Activated T-helper 1 cell treated with anti-CD3 and anti-CD28 coated beads, Interleukin-2, amount 50 U/mL, for 16 hours (primary cell): ENCODE measurements at regions not wholly inside any gene's neighbourhood (a gene's known extent, or its start where the extent isn't known, plus 50 kb on each side); places are given as distances from the start of the nearest gene placed in this dataset.

Source experiments
- DNase-seq, 2 donors: peaks; one replicate each; pipeline ENCODE4 v3.0.0-alpha.2; 2020; ENCODE audit warnings: low read depth in 1 of 2, low spot score in 1 of 2

DNA sequence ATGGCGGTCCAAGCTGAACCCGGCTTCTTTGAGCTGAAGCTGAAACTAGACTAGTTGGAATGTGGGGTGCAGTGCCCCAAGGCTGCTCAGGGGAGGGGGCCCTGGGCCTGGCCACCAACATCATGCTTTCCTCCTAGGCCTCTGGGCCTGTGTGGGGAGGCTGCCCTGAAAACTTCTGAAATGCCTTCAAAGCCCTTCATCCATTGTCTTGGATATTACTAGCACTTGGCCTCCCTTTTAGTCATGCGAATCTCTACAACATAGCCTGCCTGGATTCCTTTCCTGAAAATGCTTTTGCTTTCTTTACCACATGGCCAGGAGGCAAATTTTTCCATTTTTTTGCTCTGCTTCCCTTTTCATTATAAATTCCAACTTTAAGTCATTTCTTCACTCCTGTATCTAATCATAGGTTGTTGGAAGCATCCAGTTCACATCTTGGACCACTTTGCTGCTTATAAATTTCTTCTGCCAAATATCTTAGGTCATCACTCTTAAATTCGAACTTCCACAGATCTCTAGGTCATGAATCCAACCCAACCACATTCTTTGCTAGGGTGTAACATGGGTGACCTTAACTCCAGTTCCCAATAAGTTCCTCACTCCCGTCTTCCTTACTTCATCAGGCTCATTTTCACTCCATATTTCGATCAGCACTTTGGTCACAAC, 103.4 kb downstream of the DDIT4L start:
- no peak for DNase-seq

DNA sequence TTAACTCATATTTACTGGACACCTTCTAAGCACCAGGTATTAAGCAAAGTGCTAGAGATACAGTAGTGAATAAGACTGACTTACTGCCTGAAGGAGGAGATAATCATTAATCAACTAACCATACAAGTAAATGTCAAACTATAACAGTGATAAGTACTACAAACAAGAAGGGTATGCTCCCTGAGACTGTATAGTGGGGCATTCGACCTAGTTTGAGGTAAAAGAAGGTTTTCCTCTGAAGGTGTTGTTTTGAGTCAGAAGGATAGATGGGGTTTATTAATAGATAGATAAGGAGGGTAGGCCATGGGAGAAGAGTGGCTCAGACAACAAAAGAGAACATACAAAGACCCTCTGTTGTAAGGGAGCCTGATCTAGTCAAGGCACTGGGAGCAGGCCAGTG, 105.4 kb downstream of the DDIT4L start:
- DNase-seq: no peak

- no peak for DNase-seq
These were observed 107.0 kb downstream of the DDIT4L start for GRCh38 chr4:100083289-100083688.

GRCh38 chr4:100082852-100083251, 107.4 kb downstream of the DDIT4L start:
- DNase-seq: no peak

- no peak for DNase-seq
These were observed 108.8 kb downstream of the DDIT4L start for GRCh38 chr4:100081491-100081890.

- no peak for DNase-seq
These were observed 111.0 kb downstream of the DDIT4L start for GRCh38 chr4:100079264-100079663.

DNA sequence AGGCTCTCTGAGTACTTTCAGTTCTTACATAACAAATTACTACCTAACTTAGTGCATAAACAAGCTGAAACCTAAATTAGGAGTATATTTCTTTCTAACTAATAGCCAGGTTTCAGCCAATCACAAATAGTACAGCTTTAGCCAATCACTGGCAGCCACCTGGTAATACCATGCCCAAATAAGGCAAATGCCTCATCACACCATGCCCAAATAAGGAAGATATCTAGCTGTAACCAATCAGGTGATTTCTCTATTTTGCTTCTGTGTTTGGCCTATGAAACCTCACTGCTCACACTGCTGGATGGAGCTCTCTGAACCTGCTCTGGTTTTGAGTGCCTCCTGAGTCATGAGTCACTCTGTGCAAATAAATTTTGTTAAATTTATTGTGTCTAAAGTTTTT, 113.5 kb downstream of the DDIT4L start:
- no peak for DNase-seq

DNA sequence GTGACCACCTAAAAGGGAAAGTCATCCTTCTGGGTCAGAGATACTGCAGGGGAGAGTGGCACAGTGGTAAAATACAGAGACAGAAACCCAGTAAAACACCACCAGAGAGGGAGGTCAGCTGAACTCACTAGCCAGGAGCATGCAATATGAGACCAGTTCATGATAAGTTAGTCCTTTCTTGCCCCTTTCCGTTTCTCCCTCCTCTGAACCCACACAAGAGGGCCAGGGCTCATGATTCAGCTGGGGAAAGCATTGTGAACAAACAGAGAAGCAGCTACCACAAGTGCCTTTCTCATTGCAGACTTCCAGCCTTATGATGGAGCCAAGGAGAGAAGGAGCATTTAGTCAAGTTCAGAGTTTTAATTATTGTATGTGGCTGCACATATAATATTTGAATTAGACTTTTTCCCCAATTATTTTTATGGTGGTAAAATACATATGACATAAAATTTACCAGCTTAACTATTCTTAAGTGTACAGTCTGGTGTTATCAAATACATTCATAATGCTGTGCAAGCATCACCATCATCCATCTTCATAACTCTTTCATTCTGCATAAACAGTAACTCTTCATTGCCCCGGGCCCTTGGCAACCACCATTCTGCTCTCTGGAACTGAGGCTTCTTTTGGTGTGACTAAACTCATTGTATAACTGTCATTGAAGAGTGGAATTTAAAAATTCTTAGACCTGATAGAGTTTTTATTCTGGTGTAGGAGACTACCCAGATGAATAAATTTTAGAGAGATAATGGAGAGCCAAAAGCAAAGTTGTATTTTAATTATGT, 114.6 kb downstream of the DDIT4L start:
- DNase-seq: no peak

DNA sequence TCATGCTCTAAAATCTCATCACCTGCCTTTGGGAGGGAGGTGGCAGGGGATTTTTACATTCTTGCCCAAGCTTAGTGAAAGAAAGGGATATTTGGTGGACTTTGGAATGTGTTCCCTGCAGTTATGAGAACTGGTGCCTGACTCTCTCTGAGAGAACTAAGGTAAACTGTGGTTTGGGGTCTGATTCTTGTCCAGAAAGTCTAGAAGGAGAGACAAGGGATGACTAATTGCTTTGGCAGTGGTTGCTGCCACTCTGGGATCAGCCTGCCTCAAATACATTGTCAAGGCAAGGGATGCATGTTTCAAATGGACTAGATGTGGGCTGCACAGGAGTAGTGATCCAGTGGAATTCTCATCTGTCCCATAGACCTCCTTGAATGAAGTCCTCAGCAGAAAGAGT, 115.2 kb downstream of the DDIT4L start:
- no peak for DNase-seq

DNA sequence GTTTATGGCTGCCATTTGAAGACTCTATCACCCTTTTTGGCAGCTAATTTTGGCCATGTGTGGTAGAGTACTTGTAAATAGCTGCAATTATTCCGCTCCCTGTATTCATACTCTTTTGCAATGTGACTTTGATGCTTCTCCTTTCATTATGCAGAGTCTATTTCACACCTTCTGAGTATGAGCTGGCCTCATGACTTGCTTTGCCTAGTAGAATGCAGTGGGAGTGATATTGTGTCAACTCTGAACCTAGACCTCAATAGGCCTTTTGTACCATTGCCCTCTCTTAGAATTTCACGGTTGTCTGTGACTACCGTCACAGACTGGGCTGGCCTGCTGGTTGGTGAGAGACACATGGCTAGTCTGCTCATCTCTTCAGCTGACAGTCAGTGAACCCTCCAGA, 118.8 kb downstream of the DDIT4L start:
- DNase-seq: no peak

- DNase-seq: no peak
These were observed 119.4 kb downstream of the DDIT4L start for GRCh38 chr4:100070868-100071267.

- no peak for DNase-seq
These were observed 119.1 kb upstream of the H2AZ1 start for GRCh38 chr4:100069207-100069606.

DNA sequence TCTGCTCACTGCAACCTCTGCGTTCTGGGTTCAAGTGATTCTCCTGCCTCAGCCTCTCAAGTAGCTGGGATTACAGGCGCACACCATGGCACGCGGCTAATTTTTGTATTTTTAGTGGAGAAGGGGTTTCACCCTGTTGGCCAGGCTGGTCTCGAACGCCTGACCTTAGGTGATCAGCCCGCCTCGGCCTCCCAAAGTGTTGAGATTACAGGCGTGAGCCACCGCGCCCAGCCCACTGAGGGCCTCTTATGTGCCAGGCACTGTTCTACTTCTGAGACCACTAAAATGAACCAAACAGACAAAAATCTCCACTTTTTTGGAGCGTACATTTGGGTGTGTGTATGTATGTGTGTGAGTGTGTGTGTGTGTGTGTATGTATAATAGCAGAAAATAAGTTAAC, 117.2 kb upstream of the H2AZ1 start:
- DNase-seq: no peak

DNA sequence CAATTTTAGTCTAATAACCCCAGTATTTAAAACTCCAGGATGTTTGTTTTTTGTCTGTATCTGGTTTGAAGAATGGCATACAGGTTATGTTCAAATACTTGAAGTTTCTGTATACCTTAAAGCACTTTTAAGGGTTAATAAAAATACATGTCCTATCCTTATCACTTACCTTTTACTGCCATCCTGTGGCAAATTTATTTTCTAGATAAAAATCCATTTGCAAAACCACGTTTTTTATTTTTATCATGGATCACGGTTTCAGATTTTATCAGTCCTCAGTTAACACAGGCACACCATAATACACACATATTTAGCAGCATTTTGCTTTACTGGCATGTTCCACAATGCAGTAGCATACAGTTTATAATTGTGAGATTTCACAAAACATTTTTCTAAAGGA, 113.3 kb upstream of the H2AZ1 start:
- no peak for DNase-seq

DNA sequence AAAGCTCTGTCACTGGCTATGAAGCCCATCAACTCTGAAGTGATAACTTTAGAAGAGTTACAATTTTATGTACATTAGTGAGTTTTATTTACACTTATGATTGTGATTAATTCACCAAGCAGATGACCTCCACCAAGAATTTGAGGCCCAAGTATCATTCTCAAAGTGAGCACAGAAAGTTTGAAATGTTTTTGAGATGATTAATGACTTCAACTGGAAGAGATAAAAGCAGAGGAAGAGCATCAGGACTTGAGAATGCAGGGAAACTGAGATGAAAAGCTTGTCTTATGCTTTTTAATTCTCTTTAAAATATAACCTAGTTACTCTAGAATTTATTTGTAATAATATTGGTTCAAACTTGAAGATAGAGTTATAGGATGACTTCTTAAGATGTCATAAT, 112.8 kb upstream of the H2AZ1 start:
- no peak for DNase-seq

DNA sequence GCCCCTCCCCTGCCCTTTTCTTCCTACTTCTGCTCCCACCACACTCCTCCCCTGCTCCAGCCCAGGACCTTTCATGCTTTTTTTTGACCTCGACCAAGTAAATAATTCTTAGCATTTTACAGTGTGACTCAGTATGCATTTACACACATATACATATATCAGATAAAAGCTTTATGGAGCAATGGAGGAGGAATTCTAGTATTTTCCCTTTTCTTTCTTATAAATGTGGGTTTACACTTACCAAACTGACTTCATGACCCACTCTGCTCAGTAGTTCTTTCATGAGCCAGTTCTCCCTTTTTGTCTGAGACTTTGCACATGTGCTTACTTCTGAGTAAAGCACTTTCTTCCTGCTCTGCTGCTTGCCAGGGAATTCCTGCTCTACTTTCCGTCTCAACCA, 111.8 kb upstream of the H2AZ1 start:
- DNase-seq: no peak

DNA sequence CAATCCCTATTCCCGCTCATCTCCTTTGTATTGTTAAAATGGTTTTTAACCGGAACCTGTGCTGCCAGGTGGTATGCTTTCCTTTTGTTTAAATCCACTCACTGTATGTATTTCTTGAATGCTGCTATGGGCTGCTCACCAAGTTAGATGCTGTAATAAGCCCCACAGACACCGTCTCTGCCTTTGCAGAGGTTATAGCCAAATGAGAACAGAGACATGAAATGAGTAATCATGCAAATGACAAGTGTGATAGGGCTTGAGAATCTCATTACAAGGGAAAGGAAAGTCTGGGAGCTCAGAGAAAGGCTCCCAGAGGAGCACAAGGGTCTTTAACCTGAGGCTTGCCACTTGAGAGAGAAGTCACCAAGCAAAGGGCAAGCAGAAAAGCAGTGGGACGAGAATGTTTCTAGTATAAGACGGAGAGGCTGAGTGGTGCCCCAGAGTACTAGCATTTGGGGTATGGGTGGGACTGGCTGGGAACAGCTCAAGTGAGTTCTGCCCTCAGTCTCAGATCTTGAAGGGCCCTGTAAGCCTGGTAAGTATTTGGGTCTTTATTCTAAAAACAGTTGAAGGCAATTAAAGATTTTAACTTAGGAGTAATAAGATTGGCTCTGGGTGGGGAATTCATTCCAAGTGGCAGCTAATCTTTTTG, 110.8 kb upstream of the H2AZ1 start:
- no peak for DNase-seq

DNA sequence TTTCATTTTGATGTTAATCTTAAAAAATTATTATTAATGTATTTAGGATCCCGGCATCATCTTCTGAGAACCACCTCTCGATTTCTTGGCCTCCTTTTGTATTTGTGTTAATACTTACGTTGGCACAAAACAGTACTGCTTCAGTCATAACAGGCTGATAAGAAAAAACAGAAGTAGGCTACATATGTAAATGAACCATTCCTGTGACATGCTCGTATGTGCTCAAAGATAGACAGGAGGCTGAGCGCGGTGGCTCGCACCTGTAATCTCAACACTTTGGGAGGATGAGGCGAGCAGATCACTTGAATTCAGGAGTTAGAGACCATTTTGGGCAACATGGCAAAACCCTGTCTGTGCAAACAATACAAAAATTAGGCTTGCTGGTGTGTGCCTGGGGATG, 109.4 kb upstream of the H2AZ1 start:
- DNase-seq: no peak

DNA sequence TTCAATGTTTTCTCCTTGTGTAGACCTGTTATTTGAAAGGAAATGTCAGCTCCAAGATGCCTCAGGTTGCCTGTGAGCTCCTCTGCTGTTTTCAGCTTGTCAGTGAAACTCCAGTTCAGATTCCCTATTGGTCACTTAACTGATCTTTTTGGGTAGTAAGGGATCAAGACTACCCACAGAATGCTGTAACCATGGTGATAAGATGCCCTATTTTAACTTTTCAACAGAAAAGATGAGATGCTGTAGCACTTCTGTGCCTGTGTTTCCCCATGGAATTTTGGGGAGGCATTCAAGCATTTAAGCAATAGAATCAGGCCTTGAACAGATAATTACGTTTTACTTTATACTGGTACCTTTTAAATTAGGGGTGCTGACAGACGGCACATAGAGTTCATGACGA, 106.6 kb upstream of the H2AZ1 start:
- no peak for DNase-seq

GRCh38 chr4:100054071-100054470, 104.0 kb upstream of the H2AZ1 start:
- DNase-seq: no peak

DNA sequence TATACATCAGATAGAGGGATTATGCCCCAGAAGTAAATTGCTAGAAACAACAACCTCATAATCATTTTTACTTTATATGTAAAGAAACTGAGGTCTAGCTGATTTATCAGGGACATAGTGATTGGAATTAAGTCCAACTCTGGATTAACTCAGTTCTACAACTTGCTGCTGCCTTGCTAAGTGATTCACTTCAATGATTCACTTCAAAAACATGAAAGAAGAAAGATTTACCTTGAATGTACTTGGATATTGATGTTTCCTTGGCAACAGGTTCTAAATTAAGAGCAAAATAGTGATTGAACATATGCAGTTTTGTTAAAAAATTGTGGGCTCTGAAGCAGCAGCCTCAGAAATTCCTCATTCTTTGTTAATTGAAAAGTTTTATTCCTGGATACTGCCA, 99.8 kb upstream of the H2AZ1 start:
- DNase-seq: no peak

DNA sequence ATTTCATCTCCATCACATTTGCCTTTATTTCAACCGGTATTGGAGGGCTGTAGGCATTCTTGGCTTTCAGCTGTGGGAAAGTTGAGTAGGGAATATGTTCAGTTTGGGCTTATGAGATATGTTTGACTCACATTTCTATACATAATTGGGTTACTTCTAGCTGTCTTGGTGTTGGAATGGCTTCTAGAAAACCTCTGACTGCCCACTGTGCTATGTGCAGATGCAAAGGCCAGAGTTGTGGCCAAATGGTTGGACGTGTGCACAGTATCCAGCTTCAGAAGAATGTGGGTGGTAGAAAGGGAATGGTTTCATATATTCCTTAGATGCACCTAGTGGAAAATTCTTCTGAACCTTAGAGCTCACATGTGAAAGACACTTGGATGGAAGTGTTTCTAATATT, 92.6 kb upstream of the H2AZ1 start:
- no peak for DNase-seq
